ENCODE measurements at regions not wholly inside any gene's neighbourhood (a gene's known extent, or its start where the extent isn't known, plus 50 kb on each side); places are given as distances from the start of the nearest gene placed in this dataset.
"Not testable (repeated sequence)": the region's sequence is repeated elsewhere in the genome, so short reads cannot be mapped to it uniquely, and the experiment has no call there.

DNA sequence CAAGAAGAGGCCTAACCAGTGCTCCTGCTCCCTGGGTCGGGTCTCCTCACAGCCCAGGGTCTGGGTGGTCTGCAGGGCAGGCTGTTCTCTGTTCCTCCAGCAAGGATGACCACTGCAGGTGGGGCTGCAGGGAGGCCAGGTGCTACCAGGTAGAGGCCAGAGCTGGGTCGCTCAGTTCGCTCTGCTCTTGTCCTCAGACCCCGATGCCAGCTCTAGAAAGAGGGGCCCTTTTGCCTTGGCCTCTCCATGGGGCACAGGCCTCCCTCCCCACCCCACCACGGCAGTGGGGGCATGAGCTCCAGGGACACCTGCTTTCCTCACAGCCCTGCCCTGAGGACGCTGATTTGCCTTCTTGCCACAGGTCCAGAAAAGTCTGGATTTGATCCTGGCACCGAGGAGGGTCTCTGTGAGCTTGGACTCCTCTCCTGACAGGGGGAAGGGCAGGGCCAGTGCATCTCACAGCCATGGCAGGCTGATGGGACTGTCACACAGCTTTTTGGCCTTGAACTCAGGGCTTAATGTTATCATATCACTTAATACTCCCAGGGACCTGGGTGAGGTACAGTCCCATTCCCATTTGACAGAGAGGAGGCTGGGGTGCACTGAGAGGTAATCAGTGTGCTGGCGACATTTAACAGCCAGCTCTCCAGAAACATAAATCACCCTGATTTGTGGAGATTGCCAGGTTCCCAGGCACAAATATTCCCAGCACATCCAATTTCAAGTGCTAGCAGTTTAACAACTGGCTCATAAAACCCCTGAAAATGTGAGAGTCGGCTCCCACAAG lies 273.0 kb upstream of the SFSWAP start:
- DNase-seq (no peak), ATAC-seq (no peak)

DNA sequence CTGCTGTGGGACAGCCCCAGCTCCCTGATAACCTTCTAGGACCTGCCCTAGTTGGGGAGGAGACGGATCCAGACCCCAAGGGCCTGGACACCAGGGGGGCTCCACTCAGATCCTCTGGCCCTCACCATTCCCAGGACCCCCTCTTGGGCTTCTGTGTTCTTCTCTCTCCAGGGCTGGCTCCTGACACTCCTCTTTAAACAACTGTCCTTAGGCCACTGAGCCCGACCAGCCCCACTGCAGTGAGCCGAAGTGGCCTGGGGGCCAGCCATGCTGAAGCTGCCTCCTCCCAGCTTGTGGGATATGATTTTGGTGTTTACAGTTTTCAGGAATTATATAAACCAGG lies 272.4 kb upstream of the SFSWAP start:
- not testable (repeated sequence) for ATAC-seq, DNase-seq

GRCh38 chr12:131438881-131439280 lies 272.0 kb upstream of the SFSWAP start:
- ATAC-seq (no peak), DNase-seq (no peak)

- not testable (repeated sequence) for DNase-seq, ATAC-seq
Measured at GRCh38 chr12:131439752-131440151, 271.1 kb upstream of the SFSWAP start.

- not testable (repeated sequence) for ATAC-seq, DNase-seq
Measured at GRCh38 chr12:131440209-131441059, 270.5 kb upstream of the SFSWAP start.

DNA sequence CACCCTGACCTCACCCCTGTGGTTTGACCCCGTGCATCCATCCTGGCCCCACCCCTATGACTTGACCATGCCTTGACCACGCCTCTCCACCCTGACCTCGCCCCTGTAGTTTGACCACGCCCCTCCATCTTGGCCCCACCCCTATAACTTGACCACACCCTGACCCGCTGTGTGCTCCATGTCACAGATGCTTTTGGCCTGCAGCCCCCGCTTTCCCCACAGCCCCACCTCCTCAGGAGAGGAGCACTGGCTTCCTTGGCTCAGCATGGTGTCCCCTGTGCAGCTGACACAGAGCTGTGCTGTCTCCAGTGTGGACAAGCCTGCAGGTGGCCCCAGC lies 269.9 kb upstream of the SFSWAP start:
- no peak for ATAC-seq
- no peak for DNase-seq

DNA sequence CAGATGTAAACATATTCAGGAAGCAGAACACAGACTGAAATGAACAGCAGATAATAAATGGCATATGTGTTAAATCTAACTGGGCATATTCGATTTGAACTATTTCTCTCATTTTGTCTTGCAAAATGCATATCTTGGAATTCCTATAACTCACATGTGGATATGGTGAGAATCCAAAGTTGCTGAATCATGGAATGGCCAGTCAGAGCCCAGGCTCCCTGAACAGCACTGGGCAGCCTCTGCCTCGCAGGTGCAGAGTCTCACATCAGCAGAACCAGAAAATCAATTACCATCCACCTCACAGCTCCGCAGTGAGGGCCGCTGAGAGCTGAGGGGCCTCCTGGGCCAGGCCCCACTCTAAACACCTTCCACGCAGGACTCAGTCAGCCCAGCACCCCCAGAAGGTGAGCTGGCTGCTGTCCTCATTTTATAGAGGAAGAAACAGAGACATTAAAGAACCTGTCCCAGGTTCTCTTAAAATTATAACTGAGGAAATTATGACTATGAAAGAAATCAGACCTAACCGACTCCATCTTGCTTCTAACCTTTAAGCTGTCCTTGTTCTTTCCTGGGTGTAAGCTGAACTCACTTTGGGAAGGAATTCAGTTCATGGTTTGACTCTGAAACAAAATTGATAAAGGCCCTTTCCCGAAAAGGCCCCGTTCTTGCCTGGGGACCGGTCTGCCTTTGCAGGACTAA lies 269.1 kb upstream of the SFSWAP start:
- no peak for DNase-seq
- no peak for ATAC-seq

- no peak for DNase-seq
- ATAC-seq, result no peak
Measured at GRCh38 chr12:131442337-131442918, 268.5 kb upstream of the SFSWAP start.

- DNase-seq, result no peak
- no peak for ATAC-seq
Measured at GRCh38 chr12:131443019-131444000, 267.6 kb upstream of the SFSWAP start.

- ATAC-seq (no peak), DNase-seq (no peak)
Measured at GRCh38 chr12:131444220-131445164, 266.4 kb upstream of the SFSWAP start.

DNA sequence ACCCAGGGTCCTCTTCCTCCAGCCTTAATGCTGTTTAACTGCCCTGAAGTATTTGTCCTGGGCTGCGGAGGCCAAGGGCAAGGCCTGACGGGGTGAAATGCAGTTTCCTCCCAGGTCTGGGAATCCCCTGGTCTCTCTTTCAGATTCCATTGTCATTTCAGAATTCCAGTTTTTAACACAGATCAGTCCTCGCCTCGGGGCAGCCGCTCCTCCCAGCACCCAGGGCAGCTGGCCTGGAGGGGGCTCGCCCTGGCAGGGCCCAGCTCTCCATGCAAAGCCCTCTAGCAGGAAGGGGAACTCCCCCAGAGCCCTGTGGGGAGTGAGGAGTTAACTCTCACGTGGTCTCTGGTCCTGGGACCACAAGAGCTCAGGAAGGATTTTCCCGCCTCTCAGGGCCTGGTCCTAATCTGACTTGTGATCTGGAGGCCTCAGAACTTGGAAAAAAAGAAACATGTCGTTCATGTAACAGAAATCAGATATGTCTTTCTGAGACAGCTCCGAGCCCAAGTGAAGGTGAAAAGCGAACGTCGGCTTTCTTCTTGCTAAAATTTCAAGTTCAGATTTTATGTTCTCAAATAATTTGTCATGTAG lies 265.6 kb upstream of the SFSWAP start:
- ATAC-seq (no peak), DNase-seq (no peak)

GRCh38 chr12:131445795-131446194 lies 265.1 kb upstream of the SFSWAP start:
- ATAC-seq, result no peak
- DNase-seq, result no peak

DNA sequence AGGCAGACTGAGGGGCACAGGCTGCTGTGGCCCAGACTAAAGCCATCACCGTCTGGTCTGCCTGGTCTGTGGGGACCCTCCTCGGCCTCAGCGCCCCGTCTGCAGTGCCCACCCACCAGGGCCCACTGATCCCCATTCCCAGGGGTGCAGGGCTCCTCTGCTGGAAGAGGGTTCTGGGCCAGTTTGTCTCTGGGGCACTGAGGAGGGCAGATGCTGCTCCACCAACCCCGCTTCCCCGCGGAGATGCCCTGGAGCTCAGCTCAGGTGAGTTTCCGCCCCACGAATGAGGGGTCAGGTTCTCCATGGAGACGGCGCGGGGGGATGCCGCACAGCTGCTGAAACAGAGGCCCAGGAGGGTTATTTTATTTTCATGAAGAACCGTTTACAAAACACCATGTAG lies 263.3 kb upstream of the SFSWAP start:
- not testable (repeated sequence) for DNase-seq, ATAC-seq

- no peak for DNase-seq
- no peak for ATAC-seq
Measured at GRCh38 chr12:131448254-131448795, 262.6 kb upstream of the SFSWAP start.

DNA sequence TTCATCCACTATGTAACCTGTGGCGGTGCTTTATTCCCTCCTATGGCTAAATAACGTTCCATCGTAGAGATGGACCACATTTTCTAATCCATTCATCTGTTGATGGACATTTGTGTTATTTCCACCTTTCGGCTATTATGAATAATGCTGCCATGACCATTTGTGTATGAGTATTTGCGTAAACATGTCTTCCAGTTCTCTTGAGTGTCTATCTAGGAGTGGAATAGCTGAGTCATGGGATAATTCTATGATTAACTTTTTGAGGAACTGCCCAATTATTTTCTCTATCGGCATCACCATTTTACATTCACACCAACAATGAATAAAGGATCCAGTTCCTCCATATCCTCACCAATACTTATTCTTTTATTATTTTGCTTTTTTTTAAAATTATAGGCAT lies 261.9 kb upstream of the SFSWAP start:
- no peak for DNase-seq
- no peak for ATAC-seq

DNA sequence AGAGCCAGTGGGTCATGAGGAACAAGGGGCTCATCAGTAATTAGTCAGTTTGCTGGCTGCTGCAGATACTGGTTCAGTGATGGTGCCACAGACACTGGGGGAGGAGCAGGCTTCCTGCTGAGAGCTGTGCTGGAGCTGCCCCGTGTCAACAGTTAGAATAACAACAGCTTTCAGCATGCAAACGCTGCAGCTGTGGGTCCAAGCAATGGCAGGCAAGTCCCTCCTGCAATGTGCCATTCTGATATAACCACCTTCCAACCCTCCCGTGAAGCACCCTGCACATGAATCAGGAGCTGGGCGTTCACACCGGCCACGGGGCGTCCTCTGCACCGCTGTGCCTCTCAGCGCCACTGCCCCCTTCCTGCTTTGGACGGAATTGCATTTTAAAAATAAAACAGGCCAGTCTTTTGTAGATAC lies 258.4 kb upstream of the SFSWAP start:
- ATAC-seq (no peak), DNase-seq (peak; percentile 36)

GRCh38 chr12:131454418-131455217 lies 256.3 kb upstream of the SFSWAP start:
- ATAC-seq, result peak; percentile 91
- DNase-seq, result peak; percentile 59

GRCh38 chr12:131455218-131455506 lies 255.7 kb upstream of the SFSWAP start:
- ATAC-seq, result no peak

More at GRCh38 chr12:131455218-131455506, 255.7 kb upstream of the SFSWAP start:
- no peak for DNase-seq

All from stimulated activated naive CD8-positive, alpha-beta T cell treated with anti-CD3 and anti-CD28 coated beads, Interleukin-15, Interleukin-2, amounts not matched to agents 100 U/mL and 50 U/mL, for 24 hours (primary cell).